Stimulated activated effector memory CD8-positive, alpha-beta T cell treated with anti-CD3 and anti-CD28 coated beads, Interleukin-12 subunit alpha, Interleukin-12 subunit beta, amount 100 ng/mL, for 72 hours (primary cell): ENCODE measurements at regions not wholly inside any gene's neighbourhood (a gene's known extent, or its start where the extent isn't known, plus 50 kb on each side); places are given as distances from the start of the nearest gene placed in this dataset.

Experiments
- ATAC-seq: fragments of 150-1000 bp; cut with Tn5 transposase; 2 replicates; pipeline ENCODE4 v1.10.0; 2021
- DNase-seq, 2 donors: peaks; one replicate each; pipeline ENCODE4 v3.0.0; 2021 to 2022; ENCODE audit warnings: low spot score in 2 of 2
- H3K27ac Mint-ChIP-seq: one replicate; pipeline ENCODE4 v1.8.0; 2022; ENCODE audit warnings: mild to moderate bottlenecking, mixed read lengths
- H3K36me3 Mint-ChIP-seq: one replicate; pipeline ENCODE4 v1.8.0; 2022; ENCODE audit warnings: mild to moderate bottlenecking, mixed read lengths
- H3K4me1 Mint-ChIP-seq: one replicate; pipeline ENCODE4 v1.8.0; 2022; ENCODE audit warnings: mixed read lengths
- H3K4me3 Mint-ChIP-seq: one replicate; pipeline ENCODE4 v1.8.0; 2022; ENCODE audit warnings: mild to moderate bottlenecking, mixed read lengths
- H3K9me3 Mint-ChIP-seq: one replicate; pipeline ENCODE4 v1.8.0; 2022; ENCODE audit warnings: mixed read lengths

DNA sequence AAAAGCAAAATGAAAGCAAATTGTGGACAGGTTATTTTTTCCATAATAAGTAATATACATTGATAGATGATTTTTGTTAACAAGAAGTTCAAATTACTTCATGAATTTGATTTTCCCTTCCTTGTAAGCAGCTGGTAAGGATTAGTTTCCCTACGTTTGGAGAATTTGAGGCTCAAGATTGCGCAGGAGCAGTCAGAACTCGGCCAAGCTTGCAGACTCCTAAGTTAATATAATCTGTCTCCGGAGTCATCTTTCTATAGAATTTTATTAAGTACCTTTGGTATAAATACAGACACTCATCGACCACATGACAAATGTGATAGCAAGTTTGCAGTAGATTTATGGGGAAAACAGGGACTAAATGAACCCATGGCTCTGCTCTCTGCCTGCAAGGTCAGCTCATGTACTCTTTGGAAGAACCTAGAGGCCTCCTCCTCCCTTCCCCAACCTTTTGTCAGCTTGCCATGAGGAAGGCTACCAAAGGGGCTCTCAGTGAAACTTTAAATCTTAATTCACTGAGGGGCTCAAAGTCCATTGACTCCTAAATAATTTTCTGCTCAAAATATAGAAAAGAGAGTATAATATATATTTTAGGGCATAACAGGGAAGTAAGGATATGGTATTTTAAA lies 89.2 kb upstream of the CTTNBP2 start:
- Mint-ChIP-seq H3K9me3 (peaks cover 6% of the 10 kb centered on the region), H3K4me3 (no peak overlapping the region), H3K4me1 (no peaks in the 10 kb centered on the region), H3K27ac (no peak overlapping the region), H3K36me3 (no peaks in the 10 kb centered on the region)
- DNase-seq (no peak), ATAC-seq (no peak)

DNA sequence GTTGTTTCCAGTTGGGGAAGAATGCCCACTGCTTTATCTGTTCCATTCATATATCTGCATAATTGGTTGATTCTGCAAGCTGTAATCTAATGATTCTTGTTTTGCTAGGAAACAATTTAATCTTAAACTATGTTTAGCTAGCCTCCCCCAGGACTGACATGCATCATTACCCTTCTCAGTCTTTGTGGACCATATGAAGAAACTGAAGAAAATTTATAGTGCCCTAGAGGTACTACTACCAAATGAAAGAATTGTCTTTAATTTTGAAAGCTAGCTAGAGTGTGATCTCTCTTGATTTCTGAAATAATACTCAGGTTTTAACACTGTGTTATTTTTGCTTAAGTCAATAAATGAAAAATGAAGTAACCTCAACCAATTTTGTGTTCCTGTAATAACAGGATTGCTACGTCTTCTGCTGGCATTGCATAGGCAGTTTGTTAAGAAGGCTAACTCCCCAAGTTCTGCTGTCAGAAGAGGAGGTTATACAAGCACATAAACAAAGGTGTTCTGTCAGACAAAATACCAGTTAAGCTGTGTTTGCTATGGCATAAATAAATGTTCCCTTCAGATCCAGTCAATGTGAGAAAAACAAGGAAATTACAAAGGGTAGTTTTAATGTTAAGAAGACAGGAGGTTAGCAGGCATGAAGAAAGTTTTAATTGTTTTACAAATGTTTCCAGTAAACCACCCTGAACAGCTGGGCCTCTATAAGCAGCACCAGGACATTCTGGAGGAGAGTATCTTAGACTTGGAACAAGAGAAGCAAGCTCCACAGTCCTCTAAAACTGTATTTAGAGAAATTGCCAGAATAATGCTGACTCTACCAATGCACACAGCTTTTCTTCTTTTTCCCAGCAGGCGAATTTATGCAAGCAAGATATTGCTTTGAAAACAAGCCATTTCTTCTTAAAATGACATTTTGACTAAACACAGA lies 90.3 kb upstream of the CTTNBP2 start:
- Mint-ChIP-seq H3K36me3 (no peaks in the 10 kb centered on the region), H3K27ac (no peak overlapping the region), H3K4me1 (no peaks in the 10 kb centered on the region), H3K4me3 (no peak overlapping the region), H3K9me3 (peaks cover 6% of the 10 kb centered on the region)
- ATAC-seq (no peak), DNase-seq (no peak)

DNA sequence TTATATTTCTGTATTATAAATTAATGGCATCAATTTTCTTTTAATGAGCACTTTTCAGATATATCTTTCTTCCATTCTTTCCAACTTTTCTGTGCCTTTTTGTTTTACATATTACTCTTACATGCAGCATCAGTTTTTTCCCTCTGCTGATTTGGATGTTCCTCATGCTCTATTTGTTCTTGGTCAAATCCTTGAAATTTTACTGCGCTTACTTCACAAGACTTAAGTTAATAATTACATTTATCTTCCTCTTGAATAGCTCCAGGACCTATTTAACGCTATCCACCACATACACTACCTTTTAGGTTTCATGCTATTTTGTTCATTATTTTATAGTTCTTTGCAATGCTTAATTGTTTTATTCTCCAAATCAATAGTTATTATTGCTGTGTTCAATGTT lies 97.6 kb upstream of the CTTNBP2 start:
- peaks cover 7% of the 10 kb centered on the region for H3K9me3 Mint-ChIP-seq
- no peak overlapping the region for H3K4me3 Mint-ChIP-seq
- DNase-seq = no peak
- H3K4me1 Mint-ChIP-seq = no peaks in the 10 kb centered on the region
- no peaks in the 10 kb centered on the region for H3K36me3 Mint-ChIP-seq
- no peak for ATAC-seq
- H3K27ac Mint-ChIP-seq = no peak overlapping the region

DNA sequence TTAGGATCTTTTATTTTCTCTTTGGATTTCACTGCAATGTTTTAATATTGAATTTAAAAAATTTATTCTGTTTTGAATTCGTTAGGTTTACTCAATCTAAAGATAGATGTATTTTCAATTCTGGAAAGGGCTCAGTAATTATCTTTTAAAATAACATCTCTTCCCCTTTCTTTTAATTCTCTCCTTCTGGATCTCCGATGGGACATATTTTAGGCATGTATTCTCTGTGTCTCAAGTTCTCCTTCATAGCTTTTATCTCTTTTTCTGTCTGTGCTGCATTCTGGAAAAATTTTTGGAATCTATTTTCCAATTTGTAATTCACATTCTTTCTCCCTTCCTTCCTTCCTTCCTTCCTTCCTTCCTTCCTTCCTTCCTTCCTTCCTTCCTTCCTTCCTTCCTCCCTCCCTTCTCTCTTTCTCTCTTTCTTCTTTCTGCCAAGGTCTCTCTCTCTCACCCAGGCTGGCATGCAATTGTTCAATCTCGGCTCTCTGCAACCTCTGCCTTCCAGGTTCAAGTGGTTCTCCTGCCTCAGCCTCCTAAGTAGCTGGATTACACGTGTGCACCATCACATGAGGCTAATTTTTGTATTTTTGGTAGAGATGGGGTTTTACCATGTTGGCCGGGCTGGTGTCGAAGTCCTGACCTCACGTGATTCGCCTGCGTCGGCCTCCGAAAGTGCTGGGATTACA lies 98.5 kb upstream of the CTTNBP2 start:
- DNase-seq (no peak), ATAC-seq (no peak)
- Mint-ChIP-seq H3K36me3 (no peaks in the 10 kb centered on the region), H3K4me1 (no peaks in the 10 kb centered on the region), H3K27ac (no peak overlapping the region), H3K9me3 (peaks cover 4% of the 10 kb centered on the region), H3K4me3 (no peak overlapping the region)

DNA sequence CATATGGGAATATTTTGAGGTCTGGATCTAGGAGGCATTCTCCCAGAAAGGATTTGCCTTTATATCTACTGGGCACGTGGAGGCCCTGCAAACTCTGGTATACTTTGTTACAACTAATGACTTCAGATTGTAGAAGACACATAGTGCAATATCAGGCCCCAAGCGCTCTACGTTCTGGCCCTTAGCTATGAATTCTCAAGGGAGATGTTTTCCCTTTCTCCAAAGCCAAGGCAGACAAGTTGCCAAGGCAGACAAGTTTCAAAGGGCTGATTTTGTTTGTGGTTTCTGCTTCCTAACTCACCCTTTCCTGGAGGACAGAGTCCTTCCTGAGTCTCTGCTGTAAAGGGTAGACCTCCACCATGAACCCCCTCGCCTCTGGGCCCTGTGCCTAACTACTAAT lies 99.4 kb upstream of the CTTNBP2 start:
- DNase-seq (no peak), ATAC-seq (no peak)
- H3K4me1 Mint-ChIP-seq = no peaks in the 10 kb centered on the region
- no peak overlapping the region for H3K27ac Mint-ChIP-seq
- no peak overlapping the region for H3K4me3 Mint-ChIP-seq
- H3K9me3 Mint-ChIP-seq = peaks cover 3% of the 10 kb centered on the region
- H3K36me3 Mint-ChIP-seq = no peaks in the 10 kb centered on the region

DNA sequence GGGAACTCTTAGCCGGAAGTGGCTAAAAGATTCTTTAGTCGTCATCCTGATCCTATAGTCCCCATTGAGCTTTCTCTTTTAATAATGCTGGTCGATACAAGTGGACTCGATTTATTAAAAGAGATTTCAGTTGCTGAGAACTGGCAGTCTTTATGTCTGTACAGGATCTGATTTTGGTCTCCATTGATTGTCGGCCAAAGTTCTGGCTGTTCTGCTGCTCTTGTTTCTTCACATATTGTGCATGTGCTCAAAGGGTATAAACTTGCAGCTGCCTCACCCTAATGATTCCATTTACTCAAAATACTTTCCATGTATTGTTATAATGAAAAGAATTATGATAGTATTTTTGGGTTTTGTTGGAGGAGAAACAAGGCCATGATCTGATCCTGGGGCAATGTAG lies 100.7 kb upstream of the CTTNBP2 start:
- Mint-ChIP-seq H3K27ac (no peak overlapping the region), H3K9me3 (peaks cover 3% of the 10 kb centered on the region), H3K4me1 (no peaks in the 10 kb centered on the region), H3K4me3 (no peak overlapping the region), H3K36me3 (no peaks in the 10 kb centered on the region)
- ATAC-seq (no peak), DNase-seq (no peak)

DNA sequence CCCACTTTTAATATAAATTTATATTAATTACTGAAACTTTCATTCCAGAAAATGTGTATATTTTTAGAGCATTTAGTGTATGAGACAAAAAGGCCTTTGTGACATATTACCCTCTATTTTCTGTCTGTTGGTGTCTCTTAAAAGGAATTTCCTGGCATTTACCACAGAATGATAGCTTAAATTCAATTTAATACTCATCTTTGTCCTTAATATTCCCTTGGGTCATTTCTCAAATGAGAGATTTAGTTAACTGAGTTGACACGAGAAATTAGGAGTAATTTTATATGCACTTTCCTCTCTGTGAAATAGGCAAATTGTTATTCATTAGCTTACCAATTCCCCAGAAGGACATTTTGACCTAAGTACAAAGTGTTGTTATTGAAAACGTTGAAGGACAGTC lies 101.7 kb upstream of the CTTNBP2 start:
- Mint-ChIP-seq H3K27ac (no peak overlapping the region), H3K9me3 (peaks cover 3% of the 10 kb centered on the region), H3K4me1 (no peaks in the 10 kb centered on the region), H3K36me3 (no peaks in the 10 kb centered on the region), H3K4me3 (no peak overlapping the region)
- DNase-seq (no peak), ATAC-seq (no peak)

DNA sequence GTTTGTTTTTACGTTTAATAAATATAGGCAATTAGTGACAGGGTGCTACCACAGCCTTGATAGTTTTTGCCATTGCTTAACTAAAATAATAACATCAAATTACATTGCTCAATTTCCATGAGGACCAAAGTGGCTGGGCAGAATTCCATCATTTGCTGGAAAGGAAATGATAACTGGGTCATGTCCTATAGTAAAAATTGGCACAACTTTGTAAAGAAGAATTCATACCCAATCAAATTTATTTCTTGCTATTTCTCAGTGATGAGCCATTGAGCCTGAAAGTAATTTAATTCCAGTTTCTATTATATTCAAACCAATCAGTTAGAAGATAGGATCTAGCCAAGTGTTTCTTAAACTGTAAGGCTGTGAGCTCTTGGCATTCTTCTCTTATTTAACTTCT lies 102.2 kb upstream of the CTTNBP2 start:
- H3K4me3 Mint-ChIP-seq = no peak overlapping the region
- no peak overlapping the region for H3K27ac Mint-ChIP-seq
- no peaks in the 10 kb centered on the region for H3K4me1 Mint-ChIP-seq

DNA sequence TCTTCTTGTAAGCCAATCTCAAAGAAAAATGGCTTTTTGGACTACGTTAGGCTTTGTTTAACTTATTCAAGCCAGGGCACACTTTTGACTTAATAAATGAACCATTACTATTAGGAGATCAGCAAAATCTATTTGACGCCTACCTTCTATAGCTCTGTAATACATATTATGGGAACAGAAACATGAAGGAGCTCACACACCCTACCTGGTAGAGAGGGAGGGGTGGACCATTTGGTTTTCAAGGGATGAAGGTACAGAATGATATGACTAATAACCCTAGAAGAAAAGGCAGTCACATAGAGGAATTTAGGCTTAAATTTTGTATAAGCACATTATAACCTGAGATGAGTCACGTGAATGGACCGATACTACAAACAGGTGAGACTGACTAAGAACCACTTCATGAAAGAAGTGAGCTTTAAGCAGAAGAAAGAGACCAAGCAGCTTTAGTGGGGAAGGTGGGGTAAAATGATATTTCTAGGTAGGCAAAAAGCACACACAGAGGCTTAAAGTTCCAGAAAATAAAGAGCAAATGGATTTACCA lies 106.8 kb upstream of the CTTNBP2 start:
- no peak overlapping the region for H3K27ac Mint-ChIP-seq

More for the DNA sequence above, 102.2 kb upstream of the CTTNBP2 start:
- DNase-seq = no peak
- ATAC-seq = no peak
- H3K9me3 Mint-ChIP-seq = peaks cover 3% of the 10 kb centered on the region
- no peaks in the 10 kb centered on the region for H3K36me3 Mint-ChIP-seq

DNA sequence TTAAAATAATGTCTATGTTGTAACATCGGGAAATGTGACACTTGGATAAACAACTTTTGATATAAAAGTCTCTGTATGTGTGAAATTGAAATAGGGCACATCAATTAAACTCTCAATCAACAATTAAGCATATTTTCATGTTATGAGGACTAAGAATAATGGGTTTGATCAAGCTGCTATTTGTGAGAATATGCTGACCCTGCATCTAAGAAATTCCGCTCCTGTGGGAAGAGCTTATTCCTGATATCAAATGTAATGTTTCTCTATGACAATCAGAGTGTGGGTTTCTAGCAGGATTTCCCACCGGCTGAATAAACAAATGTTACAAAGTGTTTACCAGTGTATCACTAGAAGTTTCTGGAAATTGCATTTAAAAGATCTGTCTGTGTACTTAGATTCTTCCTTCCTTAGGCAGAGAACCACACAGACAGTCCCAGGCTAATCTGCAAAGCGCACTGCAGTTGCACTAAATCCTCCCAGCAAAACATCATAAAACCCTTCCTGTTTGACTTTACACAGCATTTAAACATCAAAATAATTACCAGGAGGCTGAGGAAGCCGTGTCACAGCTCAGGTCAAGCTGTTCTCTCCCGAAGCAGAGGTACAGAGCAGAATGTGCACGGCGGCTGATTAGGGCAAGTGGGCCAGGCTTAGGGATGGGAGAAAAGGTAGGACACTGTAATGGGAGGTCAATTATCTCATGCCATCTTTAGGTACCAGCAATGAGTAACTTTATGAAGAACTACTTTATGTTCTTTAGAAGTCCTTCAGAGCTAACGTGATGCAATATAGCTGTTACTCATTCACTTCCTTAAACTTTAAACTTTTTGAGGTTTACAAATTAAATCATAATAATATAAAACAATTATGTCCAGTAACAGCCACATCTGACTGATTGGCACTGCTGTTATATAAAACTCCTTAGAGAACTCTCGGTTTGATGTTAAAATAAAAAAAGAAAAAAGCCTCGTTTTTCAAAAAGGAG lies 109.1 kb upstream of the CTTNBP2 start:
- H3K9me3 Mint-ChIP-seq = peaks cover 3% of the 10 kb centered on the region
- no peak overlapping the region for H3K27ac Mint-ChIP-seq
- no peak for DNase-seq
- no peaks in the 10 kb centered on the region for H3K36me3 Mint-ChIP-seq
- no peaks in the 10 kb centered on the region for H3K4me1 Mint-ChIP-seq
- H3K4me3 Mint-ChIP-seq = no peak overlapping the region
- ATAC-seq = no peak

More for the DNA sequence above, 106.8 kb upstream of the CTTNBP2 start:
- no peaks in the 10 kb centered on the region for H3K4me1 Mint-ChIP-seq
- H3K36me3 Mint-ChIP-seq = no peaks in the 10 kb centered on the region
- H3K4me3 Mint-ChIP-seq = no peak overlapping the region
- no peak for DNase-seq
- peaks cover 3% of the 10 kb centered on the region for H3K9me3 Mint-ChIP-seq
- no peak for ATAC-seq

DNA sequence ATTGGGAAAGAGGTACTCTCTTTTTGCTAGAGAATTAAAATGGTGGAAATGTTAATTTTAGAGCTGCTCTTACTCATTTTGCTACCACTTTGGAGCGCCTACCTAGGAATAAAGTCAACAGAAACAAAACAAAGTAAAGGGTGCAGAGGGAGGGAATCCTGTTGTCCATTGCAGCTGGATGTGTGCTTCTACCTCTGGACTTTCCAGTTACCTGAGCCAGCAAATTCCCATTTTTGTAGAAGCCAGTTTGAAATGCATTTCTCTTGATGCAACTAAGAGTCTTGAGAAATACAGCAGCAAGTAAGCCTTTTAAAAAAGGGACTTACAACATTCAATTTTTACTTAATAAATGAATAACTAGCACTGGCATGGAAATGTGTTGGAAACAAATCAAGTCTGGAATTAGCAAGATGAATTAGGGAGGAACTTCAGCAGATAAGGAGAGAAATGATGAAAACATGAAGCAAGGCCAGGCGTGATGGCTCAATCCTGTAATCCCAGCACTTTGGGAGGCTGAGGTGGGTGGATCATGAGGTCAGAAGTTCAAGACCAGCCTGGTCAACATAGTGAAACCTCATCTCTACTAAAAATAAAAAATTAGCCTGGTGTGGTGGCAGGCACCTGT lies 113.5 kb upstream of the CTTNBP2 start:
- Mint-ChIP-seq H3K9me3 (peaks cover 5% of the 10 kb centered on the region), H3K4me1 (no peaks in the 10 kb centered on the region), H3K36me3 (no peaks in the 10 kb centered on the region), H3K4me3 (no peak overlapping the region), H3K27ac (no peak overlapping the region)
- ATAC-seq (no peak), DNase-seq (no peak)

DNA sequence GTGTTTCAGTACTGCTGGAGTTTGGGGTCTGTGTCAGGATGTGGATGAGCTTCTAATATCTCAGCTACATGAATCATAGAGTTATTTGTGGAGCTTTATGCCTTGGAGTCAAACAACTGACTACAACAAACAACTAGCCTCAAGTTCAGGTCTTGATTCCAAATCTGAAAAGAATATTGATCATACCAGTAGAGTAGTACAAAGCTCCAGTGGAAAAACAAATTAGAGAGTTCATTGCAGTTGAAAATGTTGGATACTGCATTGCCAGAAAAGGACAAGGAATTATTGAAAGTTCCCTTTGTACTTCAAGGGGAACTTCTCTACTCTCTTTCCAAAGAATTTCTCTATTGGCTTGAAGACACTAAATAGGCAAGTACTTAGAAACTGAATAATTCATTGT lies 117.6 kb upstream of the CTTNBP2 start:
- no peak overlapping the region for H3K27ac Mint-ChIP-seq
- no peaks in the 10 kb centered on the region for H3K36me3 Mint-ChIP-seq
- no peak for ATAC-seq
- H3K4me3 Mint-ChIP-seq = no peak overlapping the region
- H3K9me3 Mint-ChIP-seq = peaks cover 2% of the 10 kb centered on the region
- no peaks in the 10 kb centered on the region for H3K4me1 Mint-ChIP-seq
- DNase-seq = no peak

DNA sequence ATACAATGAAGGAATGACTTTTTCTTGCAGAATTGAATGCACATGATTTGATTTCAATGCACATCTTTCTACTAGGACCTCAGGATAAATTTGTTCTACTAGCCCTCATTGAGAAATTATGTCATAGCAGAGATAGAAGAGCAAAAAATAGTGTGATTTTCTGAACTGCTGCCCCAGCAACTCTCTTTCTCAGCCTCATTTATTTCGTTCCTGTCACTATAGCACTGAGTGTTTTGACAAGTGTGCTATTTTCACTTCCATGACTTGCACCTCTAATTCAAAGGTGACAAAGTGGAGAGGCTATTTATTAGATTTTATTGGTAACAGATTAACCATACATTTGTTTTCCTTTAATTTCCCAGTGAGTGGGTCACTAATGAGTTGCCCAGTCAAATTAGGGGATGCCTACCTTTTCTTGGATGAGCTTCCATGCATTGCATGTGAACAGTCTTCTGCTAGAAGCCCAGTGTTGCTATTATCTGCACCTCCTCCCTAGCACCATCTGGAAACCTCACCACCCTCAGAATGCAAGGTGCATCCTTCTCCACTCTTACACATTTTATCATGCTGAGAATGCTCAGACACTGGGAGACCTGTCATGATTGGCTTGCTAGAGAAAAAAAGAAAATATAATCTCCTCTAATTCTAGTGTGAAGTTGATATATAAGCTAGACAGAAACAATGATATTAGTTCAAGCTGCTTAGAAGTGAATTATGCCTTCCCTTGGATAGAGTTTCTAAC lies 119.6 kb upstream of the CTTNBP2 start:
- Mint-ChIP-seq H3K27ac (no peak overlapping the region), H3K9me3 (peaks cover 2% of the 10 kb centered on the region), H3K36me3 (no peaks in the 10 kb centered on the region), H3K4me3 (no peak overlapping the region), H3K4me1 (no peaks in the 10 kb centered on the region)
- ATAC-seq (no peak), DNase-seq (no peak)
